Endothelial cell of umbilical vein (primary cell): ENCODE measurements at regions not wholly inside any gene's neighbourhood (a gene's known extent, or its start where the extent isn't known, plus 50 kb on each side); places are given as distances from the start of the nearest gene placed in this dataset.

Experiments used
- CTCF ChIP-seq, 2 donors: IDR thresholded peaks; 1 replicate in 1 of 2; 2 replicates in 1 of 2; pipeline ENCODE4 v1.5.1; 2011; ENCODE audit warnings: low read length in 2 of 2, mild to moderate bottlenecking in 2 of 2, moderate library complexity in 2 of 2, control low read depth in 1 of 2, inconsistent platforms in 1 of 2, low read depth in 1 of 2; ENCODE audit not compliant: insufficient read depth in 1 of 2; ENCODE audit errors: extremely low read depth in 1 of 2
- EZH2 ChIP-seq: IDR thresholded peaks from 2 replicates; pipeline ENCODE4 v1.6.1; 2012; ENCODE audit warnings: borderline replicate concordance, low read depth, mild to moderate bottlenecking, moderate library complexity, low read length, inconsistent platforms; ENCODE audit not compliant: severe bottlenecking
- GATA2 ChIP-seq: IDR thresholded peaks from 2 replicates; pipeline ENCODE4 v1.7.0; 2011; ENCODE audit warnings: low read depth, mild to moderate bottlenecking, moderate library complexity, mixed read lengths, low read length; ENCODE audit not compliant: insufficient read length, insufficient read depth
- JUN ChIP-seq: IDR thresholded peaks from 2 replicates; pipeline ENCODE4 v1.6.1; 2011; ENCODE audit warnings: borderline replicate concordance, low read depth; ENCODE audit not compliant: insufficient read length, insufficient read depth
- MAX ChIP-seq: IDR thresholded peaks from 2 replicates; pipeline ENCODE4 v1.6.1; 2011; ENCODE audit not compliant: insufficient read depth, insufficient read length
- MYC ChIP-seq: IDR thresholded peaks from one replicate; pipeline ENCODE4 v1.6.1; 2011; ENCODE audit warnings: mild to moderate bottlenecking, low read depth, low read length
- POLR2A ChIP-seq: IDR thresholded peaks from 2 replicates; pipeline ENCODE4 v1.6.1; 2012; ENCODE audit warnings: low read depth, mild to moderate bottlenecking, control low read depth, low read length
- POLR2AphosphoS5 ChIP-seq: IDR thresholded peaks from 2 replicates; pipeline ENCODE4 v1.6.1; 2012; ENCODE audit warnings: low read depth, mild to moderate bottlenecking, control low read depth, low read length, moderate library complexity; ENCODE audit not compliant: insufficient read depth

DNA sequence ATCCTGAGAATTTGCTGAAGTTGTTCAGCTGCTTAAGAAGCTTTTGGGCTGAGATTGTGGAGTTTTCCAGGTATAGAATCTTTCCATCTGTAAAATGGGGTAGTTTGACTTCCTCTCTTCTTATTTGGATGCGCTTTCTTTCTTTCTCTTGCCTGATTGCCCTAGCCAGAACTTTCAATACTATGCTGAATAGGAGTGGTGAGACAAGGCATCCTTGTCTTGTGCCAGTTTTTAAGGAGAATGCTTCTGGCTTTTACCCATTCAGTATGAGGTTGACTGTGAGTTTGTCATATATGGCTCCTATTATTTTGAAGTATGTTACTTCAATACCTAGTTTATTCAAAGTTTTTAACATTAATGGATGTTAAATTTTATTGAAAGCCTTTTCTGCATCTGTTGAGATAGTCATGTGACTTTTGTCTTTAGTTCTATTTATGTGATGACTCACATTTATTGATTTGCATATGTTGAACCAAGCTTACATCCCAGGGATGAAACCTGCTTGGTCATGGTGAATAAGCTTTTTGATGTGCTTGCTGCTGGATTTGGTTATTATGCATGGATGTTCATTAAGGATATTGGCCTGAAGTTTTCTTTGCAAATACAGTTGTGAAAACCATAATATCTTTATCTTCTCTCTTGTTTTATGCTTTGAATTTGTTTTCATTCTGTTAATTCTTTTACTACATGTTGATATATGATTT lies 573.8 kb upstream of the NDST4 start:
- TF ChIP-seq POLR2AphosphoS5 = no peak
- no peak for TF ChIP-seq CTCF (IDR thresholded peaks at IDR 0.05; ENCODE audit: extremely low read depth in 1 of 2, insufficient read depth in 1 of 2, low read depth in 1 of 2, low read length in 2 of 2)
- no peak for TF ChIP-seq EZH2
- TF ChIP-seq POLR2A = no peak
- no peak for TF ChIP-seq MAX
- TF ChIP-seq GATA2 = no peak
- TF ChIP-seq JUN = no peak
- TF ChIP-seq MYC = no peak
